ENCODE measurements at regions not wholly inside any gene's neighbourhood (a gene's known extent, or its start where the extent isn't known, plus 50 kb on each side); places are given as distances from the start of the nearest gene placed in this dataset.

DNA sequence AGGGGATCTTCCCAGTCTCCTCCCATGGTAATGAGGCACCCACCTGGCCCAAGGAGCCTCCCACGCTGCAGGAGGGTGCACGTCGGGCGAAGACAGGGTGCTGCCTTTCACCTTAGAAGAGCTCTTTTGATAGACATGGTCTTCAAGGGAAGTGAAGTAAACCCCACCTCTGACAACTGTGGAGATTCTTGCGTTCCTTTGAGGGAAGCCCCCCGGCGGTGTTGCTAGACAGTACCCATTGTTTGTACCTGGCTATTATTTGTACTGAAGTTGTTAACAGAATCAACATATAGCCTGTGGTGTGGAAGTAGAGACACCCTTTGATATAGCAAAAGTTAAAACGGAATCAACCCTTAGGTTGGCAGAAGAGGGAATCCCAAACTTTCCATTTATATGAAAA is 648.0 kb downstream of the GALR1 start:
- TF ChIP-seq POLR2A (IDR thresholded peaks at IDR 0.05) = no peak
- no peak for TF ChIP-seq CTCF (IDR thresholded peaks at IDR 0.05)
